HG03175 (cell line): ENCODE measurements at regions not wholly inside any gene's neighbourhood (a gene's known extent, or its start where the extent isn't known, plus 50 kb on each side); places are given as distances from the start of the nearest gene placed in this dataset.

Experiments used
- ATAC-seq: cut with Tn5 transposase; IDR thresholded peaks from one replicate; pipeline ENCODE4 v1.9.1; 2021; ENCODE audit warnings: mild to moderate bottlenecking, moderate library complexity; ENCODE audit not compliant: unreplicated experiment

- no peak for ATAC-seq
Measured at GRCh38 chr16:82360024-82360783, 190.2 kb upstream of the MPHOSPH6 start.

DNA sequence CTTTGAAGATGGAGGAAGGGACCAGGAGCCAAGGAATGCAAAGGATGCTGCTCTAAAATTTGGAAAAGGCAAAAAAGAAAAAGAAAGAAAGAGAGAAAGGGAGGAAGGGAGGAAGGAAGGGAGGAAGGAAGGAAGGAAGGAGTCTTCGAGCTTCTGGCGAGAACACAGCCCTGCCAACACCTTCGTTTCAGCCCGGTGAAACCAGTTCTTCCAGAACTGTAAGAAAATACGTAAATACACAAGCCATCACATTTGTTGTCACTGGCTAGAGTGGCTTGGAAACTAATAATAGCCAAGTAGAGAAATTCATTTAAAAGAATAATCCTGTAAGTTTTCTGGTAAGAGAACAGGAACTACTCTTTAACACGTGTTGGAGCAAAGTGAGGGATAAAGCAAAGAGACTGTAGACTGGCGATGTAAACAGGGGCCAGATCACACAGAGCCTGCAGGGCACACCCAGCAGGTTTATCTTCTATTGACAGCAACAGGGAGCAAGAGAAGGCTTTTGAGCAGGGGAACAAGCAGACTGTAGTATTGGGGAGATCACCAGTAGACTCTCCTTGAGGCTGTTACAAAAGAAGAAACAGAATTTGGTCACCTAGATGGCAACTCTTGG is 188.7 kb upstream of the MPHOSPH6 start:
- no peak for ATAC-seq

DNA sequence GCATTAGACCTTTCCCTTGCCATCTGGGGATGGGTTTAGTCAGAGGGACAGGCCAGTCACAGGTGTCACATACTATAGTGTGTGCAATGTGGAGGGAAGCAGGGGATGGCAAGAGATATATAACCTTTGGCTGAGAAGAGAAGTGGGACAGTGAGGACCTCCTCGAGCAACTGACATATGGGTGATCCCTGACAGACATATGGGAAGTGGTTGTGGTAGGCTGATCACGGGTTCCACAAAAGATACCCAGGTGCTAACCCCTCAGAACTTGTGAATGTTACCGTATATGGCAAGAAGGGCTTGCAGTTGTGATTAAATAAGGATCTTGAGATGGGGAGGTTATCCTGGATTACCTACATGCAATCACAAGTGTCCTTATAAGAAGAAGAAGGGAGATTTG is 188.1 kb upstream of the MPHOSPH6 start:
- no peak for ATAC-seq

- ATAC-seq: no peak
Measured at GRCh38 chr16:82357237-82357636, 187.2 kb upstream of the MPHOSPH6 start.

- no peak for ATAC-seq
Measured at GRCh38 chr16:82350560-82350959, 180.5 kb upstream of the MPHOSPH6 start.

- ATAC-seq: no peak
Measured at GRCh38 chr16:82345318-82345717, 175.3 kb upstream of the MPHOSPH6 start.

- no peak for ATAC-seq
Measured at GRCh38 chr16:82344157-82344556, 174.1 kb upstream of the MPHOSPH6 start.

DNA sequence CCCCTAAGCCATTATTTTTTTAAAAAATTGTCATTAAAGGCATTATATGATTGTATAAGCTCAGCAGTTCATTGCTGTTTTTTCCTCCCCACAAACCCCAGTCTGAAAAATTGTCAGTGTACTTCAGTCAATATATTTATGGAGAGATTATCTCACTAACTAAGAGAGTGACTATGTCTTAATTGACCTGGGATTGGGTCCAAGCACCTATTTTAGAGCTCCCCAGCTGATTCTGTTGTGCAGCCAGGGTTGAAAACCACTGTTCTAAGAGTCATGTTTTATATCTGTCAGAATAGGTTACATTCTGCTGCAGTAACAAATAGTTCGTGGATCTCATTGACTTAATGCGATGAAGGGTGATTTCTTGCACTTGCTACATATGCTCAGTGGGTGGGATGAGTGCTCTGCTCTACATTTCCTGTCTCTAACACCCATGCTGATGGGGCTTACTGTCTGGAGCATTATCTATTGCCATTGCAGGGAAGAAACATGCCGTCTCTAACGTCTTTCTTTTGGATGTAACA is 171.2 kb upstream of the MPHOSPH6 start:
- ATAC-seq: no peak

- no peak for ATAC-seq
Measured at GRCh38 chr16:82340531-82340930, 170.5 kb upstream of the MPHOSPH6 start.

GRCh38 chr16:82337355-82337754 is 167.3 kb upstream of the MPHOSPH6 start:
- no peak for ATAC-seq

- ATAC-seq: no peak
Measured at GRCh38 chr16:82331974-82332750, 162.1 kb upstream of the MPHOSPH6 start.

DNA sequence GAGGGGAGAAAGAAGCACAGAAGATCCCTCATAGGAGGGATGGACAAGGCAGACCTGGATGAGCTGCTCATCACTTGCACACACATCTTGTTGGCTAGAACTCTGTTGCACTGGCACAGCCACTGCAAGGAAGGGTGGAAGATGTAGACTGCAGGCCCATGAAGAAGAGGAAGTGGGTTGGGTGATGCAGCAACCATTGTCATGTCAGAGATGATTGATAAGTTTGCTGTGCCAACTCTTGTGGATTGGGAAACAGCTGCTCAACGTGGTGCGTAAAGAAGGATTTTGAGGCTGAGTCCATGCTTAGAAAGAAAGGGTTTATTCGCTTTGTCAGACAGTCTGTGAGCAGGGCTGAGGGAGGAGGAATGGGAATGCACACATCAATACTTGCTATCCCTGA is 161.4 kb upstream of the MPHOSPH6 start:
- ATAC-seq: no peak

GRCh38 chr16:82329504-82330192 is 159.6 kb upstream of the MPHOSPH6 start:
- no peak for ATAC-seq

DNA sequence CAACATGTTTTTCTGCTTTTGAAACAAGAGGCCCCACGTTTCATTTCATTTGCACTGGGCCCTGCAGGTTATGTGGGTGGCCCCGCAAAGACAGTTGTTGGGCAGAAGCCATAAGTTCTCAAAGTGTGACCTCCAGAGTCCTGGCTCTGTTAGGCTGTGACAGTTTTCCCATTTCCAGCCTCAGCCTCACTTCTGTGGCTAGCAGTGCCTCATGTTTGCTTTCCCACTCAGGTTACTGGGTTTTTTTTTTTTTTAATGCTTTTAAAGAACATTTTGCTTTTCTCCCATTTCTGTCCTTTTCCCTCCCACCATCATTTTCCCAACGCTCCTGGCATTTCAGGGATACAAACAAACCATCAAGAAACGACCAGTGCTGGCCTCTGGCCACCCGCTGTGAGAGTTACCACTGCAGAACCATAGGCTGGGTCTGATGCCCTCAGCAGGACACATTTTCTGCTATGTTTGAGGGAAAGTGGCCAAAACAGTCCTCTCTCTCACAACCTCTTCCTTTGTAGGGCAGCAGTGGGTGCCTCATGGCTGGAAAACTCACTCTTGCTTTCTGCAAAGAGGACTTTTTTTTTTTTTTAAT is 159.0 kb upstream of the MPHOSPH6 start:
- ATAC-seq: no peak

DNA sequence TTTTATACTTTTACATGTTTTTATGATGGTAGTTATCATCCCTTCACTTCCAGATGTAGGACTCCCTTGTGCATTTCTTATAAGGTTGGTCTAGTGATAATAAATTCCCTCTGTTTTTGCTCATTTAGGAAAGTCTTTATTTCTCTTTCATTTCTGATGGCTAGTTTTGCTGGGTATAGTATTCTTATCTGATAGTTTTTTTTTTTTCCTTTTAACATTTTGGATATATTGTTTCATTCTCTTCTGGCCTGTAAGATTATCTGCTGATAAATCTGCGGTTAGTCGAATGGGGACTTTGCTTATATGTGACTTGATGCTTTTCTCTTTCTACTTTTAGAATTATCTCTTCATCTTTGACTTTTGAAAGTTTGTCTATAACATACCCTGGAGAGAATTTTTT is 153.1 kb upstream of the MPHOSPH6 start:
- no peak for ATAC-seq

- no peak for ATAC-seq
Measured at GRCh38 chr16:82322177-82322576, 152.2 kb upstream of the MPHOSPH6 start.

GRCh38 chr16:82319038-82319437 is 149.0 kb upstream of the MPHOSPH6 start:
- no peak for ATAC-seq

- no peak for ATAC-seq
Measured at GRCh38 chr16:82317411-82318167, 147.6 kb upstream of the MPHOSPH6 start.

DNA sequence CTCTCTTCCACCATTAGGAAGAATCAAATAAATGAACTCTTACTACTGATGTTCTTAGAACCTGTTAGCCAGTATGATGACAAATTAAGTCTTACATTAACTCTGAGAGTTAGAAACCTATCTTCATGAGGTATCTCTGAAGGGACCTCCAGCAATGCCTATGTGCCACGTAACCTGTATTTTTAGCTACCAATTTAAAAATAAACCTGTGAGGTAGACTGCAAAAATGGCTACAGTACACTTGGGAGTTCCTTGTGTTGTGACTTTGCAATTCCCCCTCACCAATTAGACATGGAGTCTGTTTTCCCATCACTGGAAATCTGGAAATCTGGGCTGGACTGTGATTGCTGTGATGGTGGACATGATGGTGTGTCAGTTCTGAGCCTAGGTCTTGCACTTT is 143.7 kb upstream of the MPHOSPH6 start:
- ATAC-seq: no peak

- no peak for ATAC-seq
Measured at GRCh38 chr16:82311528-82311927, 141.5 kb upstream of the MPHOSPH6 start.
